Lower leg skin (tissue), 4 donors: ENCODE measurements at regions not wholly inside any gene's neighbourhood (a gene's known extent, or its start where the extent isn't known, plus 50 kb on each side); places are given as distances from the start of the nearest gene placed in this dataset.

ENCODE experiments used
- DNase-seq, 2 donors: peaks; one replicate each; pipeline ENCODE4 v3.0.0-alpha.2; 2019; ENCODE audit warnings: low spot score in 2 of 2
- H3K4me3 ChIP-seq: fragments of 200-600 bp; sonication (generic); 2 replicates; pipeline ENCODE4 v1.5.1; 2017; ENCODE audit warnings: mild to moderate bottlenecking, low read depth; ENCODE audit not compliant: poor library complexity, severe bottlenecking
- POLR2A ChIP-seq, 2 donors: fragments of 450-650 bp; IDR thresholded peaks; one replicate each; pipeline ENCODE4 v1.6.1; 2016 to 2017; ENCODE audit warnings: antibody characterized with exemption in 2 of 2, mild to moderate bottlenecking in 1 of 2, moderate library complexity in 1 of 2
- WGBS, 2 donors: methylation state at CpG; one replicate each; pipeline ENCODE4 v1.1.5; 2018; 5-methylcytosine and 5-hydroxymethylcytosine counted together
- intact Hi-C: fragments of 100-400 bp; cut with DNase I; formaldehyde crosslinking; loops from one replicate; pipeline ENCODE4 v1.15.0; 2023; ENCODE audit warnings: low total_unique reads
- TF ChIP-seq, protein P1 (sequence below), 3 donors: fragments of 450-650 bp; IDR thresholded peaks; one replicate each; pipeline ENCODE4 v1.5.1; 2016; ENCODE audit warnings: antibody characterized with exemption in 3 of 3, mild to moderate bottlenecking in 3 of 3, moderate library complexity in 2 of 3

DNA sequence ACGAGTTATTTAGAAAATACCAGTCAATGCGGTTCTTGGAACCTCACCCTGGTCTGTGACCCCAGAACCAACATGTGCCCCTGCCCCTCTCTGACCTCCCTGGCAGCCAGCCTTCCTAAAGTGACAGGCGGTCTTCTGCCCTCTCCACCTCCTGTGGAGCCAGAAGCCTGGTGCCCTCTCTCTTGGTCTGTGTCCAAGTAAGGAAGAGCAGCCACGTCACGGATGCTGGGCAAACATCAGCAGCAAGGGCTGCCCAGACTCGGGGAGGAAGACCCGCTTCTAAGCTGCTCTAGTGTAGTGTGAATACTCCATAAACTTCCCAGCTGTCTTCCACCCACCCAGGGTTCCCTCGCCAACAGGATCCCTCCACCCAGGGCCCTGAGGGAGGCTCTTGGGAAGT lies 272.4 kb downstream of the BMP7 start:
- no peak overlapping the region for H3K4me3 ChIP-seq
- no peak for DNase-seq
- intact Hi-C loops: no loop called here
- WGBS, 2 donors: 70 to 74% methylated on average over 8 of the region's 8 CpGs
- TF ChIP-seq, protein P1, sequence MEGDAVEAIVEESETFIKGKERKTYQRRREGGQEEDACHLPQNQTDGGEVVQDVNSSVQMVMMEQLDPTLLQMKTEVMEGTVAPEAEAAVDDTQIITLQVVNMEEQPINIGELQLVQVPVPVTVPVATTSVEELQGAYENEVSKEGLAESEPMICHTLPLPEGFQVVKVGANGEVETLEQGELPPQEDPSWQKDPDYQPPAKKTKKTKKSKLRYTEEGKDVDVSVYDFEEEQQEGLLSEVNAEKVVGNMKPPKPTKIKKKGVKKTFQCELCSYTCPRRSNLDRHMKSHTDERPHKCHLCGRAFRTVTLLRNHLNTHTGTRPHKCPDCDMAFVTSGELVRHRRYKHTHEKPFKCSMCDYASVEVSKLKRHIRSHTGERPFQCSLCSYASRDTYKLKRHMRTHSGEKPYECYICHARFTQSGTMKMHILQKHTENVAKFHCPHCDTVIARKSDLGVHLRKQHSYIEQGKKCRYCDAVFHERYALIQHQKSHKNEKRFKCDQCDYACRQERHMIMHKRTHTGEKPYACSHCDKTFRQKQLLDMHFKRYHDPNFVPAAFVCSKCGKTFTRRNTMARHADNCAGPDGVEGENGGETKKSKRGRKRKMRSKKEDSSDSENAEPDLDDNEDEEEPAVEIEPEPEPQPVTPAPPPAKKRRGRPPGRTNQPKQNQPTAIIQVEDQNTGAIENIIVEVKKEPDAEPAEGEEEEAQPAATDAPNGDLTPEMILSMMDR (IDR thresholded peaks at IDR 0.05): no peak
- no peak for TF ChIP-seq POLR2A (IDR thresholded peaks at IDR 0.05)

DNA sequence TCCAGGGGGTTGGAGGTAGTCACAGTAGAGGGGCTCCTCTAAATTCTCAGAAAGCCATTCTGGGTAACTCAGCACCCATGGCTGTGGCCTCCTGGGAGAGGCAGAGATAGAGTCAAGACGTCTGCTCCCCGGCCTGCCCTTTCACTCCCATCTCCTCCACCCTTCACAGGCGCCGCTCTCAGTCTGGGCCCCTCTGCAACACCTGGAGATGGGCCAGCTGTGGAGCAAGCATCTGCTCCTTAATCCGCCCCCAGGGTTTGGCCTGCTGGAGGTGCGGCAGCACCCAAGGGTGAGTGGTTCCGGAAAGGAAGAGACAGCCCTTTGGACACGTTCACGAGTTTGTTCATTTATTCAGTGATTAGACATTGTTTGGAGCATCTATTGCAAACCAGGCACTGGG lies 271.3 kb downstream of the BMP7 start:
- intact Hi-C loops: no loop called here
- TF ChIP-seq, protein P1 (IDR thresholded peaks at IDR 0.05): no peak
- TF ChIP-seq POLR2A (IDR thresholded peaks at IDR 0.05): no peak
- H3K4me3 ChIP-seq: no peak overlapping the region
- no peak for DNase-seq
- 58 to 72% methylated on average over 9 of the region's 9 CpGs for WGBS, 2 donors

DNA sequence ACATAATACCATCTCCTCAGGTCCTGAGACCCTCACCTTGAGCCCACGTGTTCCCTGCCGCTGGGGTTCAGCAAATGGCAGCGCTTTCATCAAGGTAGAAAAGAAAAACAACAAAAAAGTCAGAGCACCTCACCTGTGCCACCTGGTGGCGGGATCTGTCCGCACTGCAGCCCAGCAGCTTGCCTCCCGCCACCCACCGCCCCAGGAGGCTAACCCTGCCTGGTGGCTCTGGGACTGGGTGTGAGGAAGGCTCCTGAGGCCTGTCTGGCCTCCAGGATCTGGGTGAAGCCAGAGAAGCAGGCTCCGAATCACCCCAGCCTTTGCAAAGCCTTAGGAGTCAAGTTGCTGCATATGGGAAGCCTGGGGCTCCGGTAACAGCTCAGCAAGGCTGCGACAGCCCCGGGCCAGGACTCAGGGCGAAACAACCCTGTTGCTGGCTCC lies 270.8 kb downstream of the BMP7 start:
- intact Hi-C loops: no loop called here
- no peak for DNase-seq
- no peak for TF ChIP-seq POLR2A (IDR thresholded peaks at IDR 0.05)
- TF ChIP-seq, protein P1 (IDR thresholded peaks at IDR 0.05): no peak
- WGBS, 2 donors: 54 to 63% methylated on average over 8 to 11 of the region's 12 CpGs
- no peak overlapping the region for H3K4me3 ChIP-seq

DNA sequence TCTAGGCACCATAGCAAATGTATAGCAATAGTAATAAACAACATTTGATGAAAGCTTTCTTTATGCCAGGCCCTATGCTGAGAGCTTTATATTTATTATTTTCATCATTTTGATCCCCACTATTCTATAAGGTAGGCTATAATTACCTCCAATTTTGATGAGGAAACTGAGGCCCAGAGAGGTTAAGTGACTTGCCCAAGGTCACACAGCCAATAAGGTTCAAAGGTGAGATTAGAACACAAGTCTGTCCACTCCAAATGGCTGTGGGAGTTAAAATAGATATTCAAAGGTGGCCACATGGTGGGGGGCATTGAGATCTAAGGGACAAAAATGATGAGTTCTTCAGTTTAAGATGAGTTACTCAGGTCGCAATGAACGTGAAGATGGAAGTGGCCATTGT lies 269.9 kb downstream of the BMP7 start:
- intact Hi-C loops: no loop called here
- 85 to 97% methylated on average over 2 of the region's 2 CpGs for WGBS, 2 donors
- no peak for DNase-seq
- no peak overlapping the region for H3K4me3 ChIP-seq
- TF ChIP-seq, protein P1 (IDR thresholded peaks at IDR 0.05): no peak
- no peak for TF ChIP-seq POLR2A (IDR thresholded peaks at IDR 0.05)

DNA sequence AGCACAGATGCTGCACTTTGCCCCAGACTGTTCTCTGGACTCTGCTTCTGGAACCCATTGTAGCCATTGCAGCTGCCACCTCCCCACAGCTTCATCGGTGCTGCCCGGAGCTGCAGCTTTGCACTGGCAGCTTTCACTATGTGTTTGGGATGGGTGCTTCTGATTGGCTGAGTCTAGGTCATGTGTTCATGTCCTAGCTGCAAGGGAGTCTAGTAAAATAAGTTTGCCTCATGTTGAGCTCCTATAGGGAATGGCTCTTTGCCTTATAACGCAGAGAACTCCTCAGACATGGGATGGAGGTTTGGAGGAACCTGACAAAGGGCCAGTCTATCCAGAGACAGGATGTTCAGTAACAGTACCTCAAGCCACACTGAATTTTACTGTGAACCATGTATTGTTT lies 268.0 kb downstream of the BMP7 start:
- peak in 1 of 2 donors; percentile 37 for DNase-seq
- intact Hi-C loops: no loop called here
- 90 to 93% methylated on average over 3 of the region's 3 CpGs for WGBS, 2 donors
- TF ChIP-seq, protein P1 (IDR thresholded peaks at IDR 0.05): no peak
- no peak for TF ChIP-seq POLR2A (IDR thresholded peaks at IDR 0.05)
- no peak overlapping the region for H3K4me3 ChIP-seq

DNA sequence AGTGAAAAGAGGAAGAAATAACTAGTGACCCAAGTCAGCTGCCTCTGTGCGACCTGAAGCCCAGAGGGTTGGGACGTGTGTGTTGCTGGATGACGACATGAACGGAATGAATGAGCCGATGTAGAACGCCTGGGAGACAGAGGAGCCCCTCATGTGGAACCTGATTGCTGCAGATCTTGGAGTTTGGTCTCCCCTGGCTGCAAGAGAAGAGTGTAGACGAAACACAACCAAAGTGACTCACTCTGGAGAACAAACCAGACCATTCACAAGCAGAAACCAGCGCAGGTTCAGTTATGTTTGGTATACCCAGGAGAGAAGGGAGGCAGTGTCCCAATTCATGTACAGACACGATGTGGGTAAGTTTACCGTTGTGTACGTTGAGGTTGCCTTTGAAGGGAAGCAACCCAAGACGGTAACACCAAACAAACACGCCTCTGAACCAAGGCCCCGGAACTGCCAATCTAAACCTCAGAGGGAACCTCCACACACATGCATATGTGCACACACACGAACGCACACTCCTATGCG lies 265.9 kb downstream of the BMP7 start:
- intact Hi-C loops: no loop called here
- H3K4me3 ChIP-seq: no peak overlapping the region
- WGBS, 2 donors: 57 to 63% methylated on average over 17 of the region's 17 CpGs
- no peak for TF ChIP-seq POLR2A (IDR thresholded peaks at IDR 0.05)
- no peak for DNase-seq
